HCT116 (cell line): ENCODE measurements at regions not wholly inside any gene's neighbourhood (a gene's known extent, or its start where the extent isn't known, plus 50 kb on each side); places are given as distances from the start of the nearest gene placed in this dataset.

Source experiments
- ATAC-seq: fragments of 200-7000 bp; cut with Tn5 transposase; 2 replicates; pipeline ENCODE4 v1.9.1; 2020; ENCODE audit warnings: mild to moderate bottlenecking, moderate library complexity
- BruUV-seq: library from RNA; stranded (reverse); fragments of 400-500 nt; replicated peaks from 2 replicates; lab custom pipeline; 2021; lab: Mats Ljungman, UMichigan
- CTCF ChIA-PET: fragments of 300-600 bp; sonication (Branson Sonifier 250); formaldehyde crosslinking; loops from one replicate; lab custom pipeline; 2021; ENCODE audit warnings: antibody characterized with exemption; lab: Charles Lee
- POLR2A ChIA-PET: fragments of 300-600, 350-600 bp; sonication (Branson Sonifier 250); formaldehyde crosslinking; loops from one replicate; lab custom pipeline; 2021; ENCODE audit warnings: antibody characterized with exemption; lab: Charles Lee
- RAD21 ChIA-PET, 2 experiments: fragments of 300-600 bp; sonication (Branson Sonifier 250); formaldehyde crosslinking; loops; one replicate each; lab custom pipeline; 2023; ENCODE audit warnings: low total read pairs in 2 of 2; ENCODE audit not compliant: uncharacterized antibody in 2 of 2, unreplicated experiment in 2 of 2, low non-redundant PET in 1 of 2; lab: Charles Lee
- DNase-seq: peaks from one replicate; pipeline ENCODE4 v3.0.0-alpha.2; 2010; ENCODE audit warnings: low read depth, low spot score
- H2AFZ ChIP-seq: fragments of 200-600 bp; shearing (Covaris generic), sonication (generic); 2 replicates; pipeline ENCODE4 v1.6.1; 2017; ENCODE audit warnings: low read depth, mixed run types, mixed read lengths, antibody characterized with exemption, low read length; ENCODE audit not compliant: poor library complexity, severe bottlenecking
- H3K27ac ChIP-seq: 2 replicates; pipeline ENCODE4 v1.5.1; 2012; ENCODE audit warnings: low read depth, low read length
- H3K27me3 ChIP-seq: fragments of 200-600 bp; sonication (generic); 2 replicates; pipeline ENCODE4 v1.6.1; 2016; ENCODE audit warnings: mixed run types, low read length, mixed read lengths; ENCODE audit not compliant: insufficient read depth
- H3K36me3 ChIP-seq, 2 experiments: fragments of 200-500 bp in 1 of 2; fragments of 200-600 bp in 1 of 2; sonication (Bioruptor generic) in 1 of 2; sonication (generic) in 1 of 2; 2 replicates each; pipeline versions ENCODE4 v1.5.1 to v1.6.1; 2014 to 2016; ENCODE audit warnings: low read length in 2 of 2, inconsistent platforms in 1 of 2, mixed read lengths in 1 of 2, mixed run types in 1 of 2; ENCODE audit not compliant: insufficient read depth in 2 of 2, control insufficient read depth in 1 of 2
- H3K4me1 ChIP-seq, 2 experiments: fragments of 200-600 bp in 1 of 2; sonication (generic) in 1 of 2; 2 replicates each; pipeline versions ENCODE4 v1.5.1 to v1.6.1; 2012 to 2017; ENCODE audit warnings: low read length in 2 of 2, inconsistent platforms in 1 of 2, mild to moderate bottlenecking in 1 of 2, mixed read lengths in 1 of 2, mixed run types in 1 of 2, moderate library complexity in 1 of 2; ENCODE audit not compliant: insufficient read depth in 2 of 2, control insufficient read depth in 1 of 2
- H3K4me2 ChIP-seq: fragments of 200-600 bp; sonication (generic); 2 replicates; pipeline ENCODE4 v1.6.1; 2017; ENCODE audit warnings: mixed run types, low read length, mixed read lengths
- H3K4me3 ChIP-seq, 2 experiments: fragments of 200-600 bp in 1 of 2; sonication (generic) in 1 of 2; replicated peaks in 1 of 2; 2 replicates each; pipeline ENCODE4 v1.5.1; 2011 to 2016; ENCODE audit warnings: low read length in 2 of 2, control low read depth in 1 of 2, low read depth in 1 of 2, mild to moderate bottlenecking in 1 of 2, mixed read lengths in 1 of 2, mixed run types in 1 of 2
- H3K79me2 ChIP-seq: fragments of 200-600 bp; sonication (generic); 2 replicates; pipeline ENCODE4 v1.6.1; 2017; ENCODE audit warnings: mild to moderate bottlenecking, mixed run types, low read length, moderate library complexity, mixed read lengths; ENCODE audit not compliant: insufficient read depth
- H3K9ac ChIP-seq: fragments of 200-600 bp; sonication (generic); 2 replicates; pipeline ENCODE4 v1.6.1; 2016; ENCODE audit warnings: low read length, mixed read lengths
- H3K9me2 ChIP-seq: fragments of 200-600 bp; sonication (generic), shearing (Covaris generic); 2 replicates; pipeline ENCODE4 v1.6.1; 2017; ENCODE audit warnings: mixed run types, mild to moderate bottlenecking, moderate library complexity; ENCODE audit not compliant: insufficient read depth
- H3K9me3 ChIP-seq, 2 experiments: fragments of 200-500 bp in 1 of 2; fragments of 200-600 bp in 1 of 2; sonication (Bioruptor generic) in 1 of 2; sonication (generic) in 1 of 2; 2 replicates each; pipeline ENCODE4 v1.6.1; 2014 to 2017; ENCODE audit warnings: low read length in 2 of 2, mixed read lengths in 2 of 2, inconsistent platforms in 1 of 2, low read depth in 1 of 2, mild to moderate bottlenecking in 1 of 2, mixed run types in 1 of 2, moderate library complexity in 1 of 2; ENCODE audit not compliant: control insufficient read depth in 1 of 2, insufficient read depth in 1 of 2
- H4K20me1 ChIP-seq: fragments of 200-600 bp; sonication (generic), shearing (Covaris generic); 2 replicates; pipeline ENCODE4 v1.6.1; 2017; ENCODE audit warnings: mixed run types, mild to moderate bottlenecking, moderate library complexity; ENCODE audit not compliant: insufficient read depth
- ATF3 ChIP-seq: IDR thresholded peaks from 2 replicates; pipeline ENCODE4 v1.6.1; 2012
- CBX3 ChIP-seq: IDR thresholded peaks from 2 replicates; pipeline ENCODE4 v1.6.1; 2012; ENCODE audit warnings: low read depth
- CEBPB ChIP-seq: IDR thresholded peaks from 2 replicates; pipeline ENCODE4 v1.6.1; 2012; ENCODE audit warnings: low read depth
- CTCF ChIP-seq, 3 experiments: fragments of 200-600 bp in 1 of 3; sonication (generic) in 1 of 3; IDR thresholded peaks in 2 of 3; conservative IDR thresholded peaks in 1 of 3; 2 replicates each; pipeline ENCODE4 v1.5.1; 2012 to 2017; ENCODE audit warnings: low read depth in 2 of 3, low read length in 2 of 3, antibody characterized with exemption in 1 of 3, borderline replicate concordance in 1 of 3, control low read depth in 1 of 3, mild to moderate bottlenecking in 1 of 3, mixed read lengths in 1 of 3, mixed run types in 1 of 3, moderate library complexity in 1 of 3; ENCODE audit not compliant: insufficient read depth in 1 of 3
- EGR1 ChIP-seq: IDR thresholded peaks from 2 replicates; pipeline ENCODE4 v1.6.1; 2012; ENCODE audit warnings: low read depth
- ELF1 ChIP-seq: IDR thresholded peaks from 2 replicates; pipeline ENCODE4 v1.6.1; 2012; ENCODE audit warnings: low read depth, borderline replicate concordance
- EZH2 ChIP-seq: fragments of 200-600 bp; sonication (generic); IDR thresholded peaks from 2 replicates; pipeline ENCODE4 v1.6.1; 2017; ENCODE audit warnings: antibody characterized with exemption, mixed run types
- FOSL1 ChIP-seq: IDR thresholded peaks from 2 replicates; pipeline ENCODE4 v1.6.1; 2012; ENCODE audit warnings: low read depth
- JUND ChIP-seq: IDR thresholded peaks from 2 replicates; pipeline ENCODE4 v1.6.1; 2012
- MAX ChIP-seq: IDR thresholded peaks from 2 replicates; pipeline ENCODE4 v1.6.1; 2012
- POLR2A ChIP-seq: IDR thresholded peaks from 2 replicates; pipeline ENCODE4 v1.7.0; 2011; ENCODE audit warnings: borderline replicate concordance; ENCODE audit not compliant: insufficient read depth, insufficient read length; ENCODE audit errors: extremely low read depth
- POLR2AphosphoS5 ChIP-seq: IDR thresholded peaks from 2 replicates; pipeline ENCODE4 v1.6.1; 2011; ENCODE audit warnings: mild to moderate bottlenecking, low read depth, low read length, moderate library complexity
- REST ChIP-seq: IDR thresholded peaks from 2 replicates; pipeline ENCODE4 v1.6.1; 2012; ENCODE audit warnings: low read depth
- SIN3A ChIP-seq: IDR thresholded peaks from 2 replicates; pipeline ENCODE4 v1.6.1; 2012; ENCODE audit warnings: low read depth
- SP1 ChIP-seq: IDR thresholded peaks from 2 replicates; pipeline ENCODE4 v1.6.1; 2012; ENCODE audit warnings: low read depth
- SRF ChIP-seq: IDR thresholded peaks from 2 replicates; pipeline ENCODE4 v1.6.1; 2012; ENCODE audit warnings: low read depth
- TCF7L2 ChIP-seq: IDR thresholded peaks from 2 replicates; pipeline ENCODE4 v1.7.0; 2011; ENCODE audit warnings: borderline replicate concordance, inconsistent platforms; ENCODE audit not compliant: insufficient read depth, insufficient read length; ENCODE audit errors: extremely low read depth
- ZBTB33 ChIP-seq: IDR thresholded peaks from 2 replicates; pipeline ENCODE4 v1.6.1; 2011; ENCODE audit warnings: mild to moderate bottlenecking, low read length, moderate library complexity; ENCODE audit not compliant: insufficient replicate concordance; ENCODE audit errors: extremely low read depth
- ZFX ChIP-seq: fragments of 450-650 bp; IDR thresholded peaks from 2 replicates; pipeline ENCODE4 v1.6.1; 2017
- ZNF274 ChIP-seq: fragments of 200-500 bp; sonication (Bioruptor generic); IDR thresholded peaks from 2 replicates; pipeline ENCODE4 v1.6.1; 2014; ENCODE audit warnings: mild to moderate bottlenecking, low read depth, low read length, inconsistent platforms
- intact Hi-C: fragments of 100-400 bp; cut with micrococcal nuclease; formaldehyde crosslinking; loops from 2 replicates; pipeline ENCODE4 v1.10.0; 2022

- DNase-seq (no peak), ATAC-seq (no peak)
- no TSS peak for BruUV-seq
- POLR2A ChIA-PET, result no interaction called here
- H3K9me2 ChIP-seq, result no peaks in the 10 kb centered on the region
- no peaks in the 10 kb centered on the region for H3K27me3 ChIP-seq
- no peaks in the 10 kb centered on the region for H3K4me1 ChIP-seq
- CTCF ChIA-PET, result no interaction called here
- H3K27ac ChIP-seq, result no peak overlapping the region
- H3K36me3 ChIP-seq, result no peaks in the 10 kb centered on the region
- H3K79me2 ChIP-seq, result no peaks in the 10 kb centered on the region
- TF ChIP-seq EZH2 (no peak), ATF3 (no peak), EGR1 (no peak), ZBTB33 (no peak), FOSL1 (no peak), ZFX (no peak), TCF7L2 (no peak), JUND (no peak), SP1 (no peak), POLR2AphosphoS5 (no peak), ELF1 (no peak), POLR2A (no peak), MAX (no peak), ZNF274 (no peak), SRF (no peak), CEBPB (no peak), CTCF (IDR thresholded peaks at IDR 0.05 in 2 of 3, conservative IDR thresholded peaks at IDR 0.05 in 1 of 3; ENCODE audit: borderline replicate concordance in 1 of 3, insufficient read depth in 1 of 3, low read depth in 2 of 3, low read length in 2 of 3) (no peak), REST (no peak), CBX3 (no peak), SIN3A (no peak)
- H3K9ac ChIP-seq, result no peak overlapping the region
- intact Hi-C loops, result no loop called here
- H3K4me3 ChIP-seq, result no peak overlapping the region
- peaks cover 0 to 1% of the 10 kb centered on the region in 2 experiments; a peak in 2 of 4 replicates for H3K9me3 ChIP-seq
- RAD21 ChIA-PET, result no interaction called here
- no peak overlapping the region for H2AFZ ChIP-seq
- no peak overlapping the region for H3K4me2 ChIP-seq
- H4K20me1 ChIP-seq, result no peaks in the 10 kb centered on the region
Observed at GRCh38 chr6:170190046-170190445, 100.8 kb downstream of the DLL1 start.
